HG02981 (cell line): ENCODE measurements at regions not wholly inside any gene's neighbourhood (a gene's known extent, or its start where the extent isn't known, plus 50 kb on each side); places are given as distances from the start of the nearest gene placed in this dataset.
"Not testable (repeated sequence)": the region's sequence is repeated elsewhere in the genome, so short reads cannot be mapped to it uniquely, and the experiment has no call there.

Experiments used
- ATAC-seq: cut with Tn5 transposase; IDR thresholded peaks from one replicate; pipeline ENCODE4 v1.9.1; 2021; ENCODE audit warnings: mild to moderate bottlenecking, moderate library complexity; ENCODE audit not compliant: unreplicated experiment

- not testable (repeated sequence) for ATAC-seq
Measured at GRCh38 chr22:34422948-34423347, 502.7 kb upstream of the LARGE1 start.

GRCh38 chr22:34427436-34427835 lies 507.2 kb upstream of the LARGE1 start:
- no peak for ATAC-seq

GRCh38 chr22:34427841-34428240 lies 507.6 kb upstream of the LARGE1 start:
- ATAC-seq = no peak

- no peak for ATAC-seq
Measured at GRCh38 chr22:34429314-34429713, 509.0 kb upstream of the LARGE1 start.

- ATAC-seq = no peak
Measured at GRCh38 chr22:34430386-34430785, 510.1 kb upstream of the LARGE1 start.

DNA sequence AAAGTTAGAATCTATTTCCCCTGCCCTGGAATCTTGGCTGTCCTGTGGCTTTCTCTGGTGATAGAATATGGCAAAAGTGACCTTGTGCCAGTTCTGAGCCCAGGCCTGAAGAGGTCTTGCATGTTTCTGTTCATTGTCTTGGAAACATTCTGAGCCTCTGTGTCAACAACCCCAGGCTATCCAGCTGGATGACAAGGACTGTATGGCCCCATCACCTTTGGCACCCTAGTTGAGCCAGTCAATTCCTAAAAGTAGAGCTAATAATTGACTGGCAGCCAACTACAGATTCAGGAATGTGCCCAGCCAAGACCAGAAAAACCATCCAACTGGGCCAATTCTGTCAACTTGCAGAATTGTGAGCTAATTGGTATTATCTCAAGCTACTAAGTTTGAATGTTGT lies 514.1 kb upstream of the LARGE1 start:
- no peak for ATAC-seq

DNA sequence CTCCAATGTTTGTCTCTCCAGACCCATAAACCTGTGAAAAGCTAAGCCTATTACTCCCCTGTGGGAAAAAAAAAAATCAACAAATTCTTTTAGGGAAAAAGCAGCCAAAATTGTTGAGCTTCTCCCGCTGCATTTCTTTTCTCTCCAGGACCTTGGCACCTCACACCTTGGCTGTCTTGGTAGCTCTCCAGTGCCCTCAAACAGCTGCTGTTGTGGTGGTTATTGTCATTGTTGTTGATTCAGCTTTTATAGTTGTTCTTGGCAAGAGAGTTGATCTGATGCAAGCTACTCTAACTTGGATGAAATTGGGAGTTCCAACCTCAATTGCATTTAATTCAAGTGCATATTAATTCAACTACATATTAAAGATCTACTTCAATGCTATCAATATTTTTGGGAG lies 516.9 kb upstream of the LARGE1 start:
- no peak for ATAC-seq

GRCh38 chr22:34454598-34454997 lies 534.3 kb upstream of the LARGE1 start:
- no peak for ATAC-seq

GRCh38 chr22:34462795-34463194 lies 542.5 kb upstream of the LARGE1 start:
- ATAC-seq = no peak

GRCh38 chr22:34475886-34476285 lies 555.6 kb upstream of the LARGE1 start:
- ATAC-seq = no peak

GRCh38 chr22:34476762-34477161 lies 556.5 kb upstream of the LARGE1 start:
- ATAC-seq = no peak

DNA sequence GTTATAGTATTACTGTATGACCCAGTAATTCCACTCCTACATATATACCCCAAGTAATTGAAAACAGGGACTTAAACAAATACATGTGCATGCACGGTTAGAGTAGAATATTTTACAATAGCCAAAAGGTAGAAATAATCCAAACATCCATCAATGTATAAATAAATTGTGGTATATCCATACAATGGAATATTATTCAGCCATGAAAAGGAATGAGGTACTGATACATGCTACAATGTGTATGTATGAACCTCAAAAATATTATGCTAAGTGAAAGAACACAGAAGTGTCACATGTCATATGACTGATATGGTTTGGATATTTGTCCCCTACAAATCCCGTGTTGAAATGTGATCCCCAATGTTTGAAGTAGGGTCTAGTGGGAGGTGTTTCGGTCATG lies 560.8 kb upstream of the LARGE1 start:
- no peak for ATAC-seq

- no peak for ATAC-seq
Measured at GRCh38 chr22:34486381-34486780, 566.1 kb upstream of the LARGE1 start.

DNA sequence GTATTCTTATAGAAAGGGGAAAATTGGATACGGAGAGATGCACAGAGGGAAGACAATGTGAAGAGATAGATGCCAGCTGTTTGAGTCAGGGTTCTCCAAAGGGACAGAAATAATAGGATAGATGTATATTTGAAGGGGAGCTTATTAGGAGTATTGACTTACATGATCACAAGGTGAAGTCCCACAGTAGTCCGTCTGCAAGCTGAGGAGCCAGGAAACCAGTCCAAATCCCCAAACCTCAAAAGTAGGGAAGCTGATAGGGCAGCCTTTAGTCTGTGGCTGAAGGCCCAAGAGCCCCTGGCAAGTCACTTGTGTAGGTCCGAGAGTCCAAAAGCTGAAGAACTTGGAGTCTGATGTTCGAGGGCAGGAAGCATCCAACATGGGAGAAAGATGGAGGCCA lies 569.6 kb upstream of the LARGE1 start:
- no peak for ATAC-seq

DNA sequence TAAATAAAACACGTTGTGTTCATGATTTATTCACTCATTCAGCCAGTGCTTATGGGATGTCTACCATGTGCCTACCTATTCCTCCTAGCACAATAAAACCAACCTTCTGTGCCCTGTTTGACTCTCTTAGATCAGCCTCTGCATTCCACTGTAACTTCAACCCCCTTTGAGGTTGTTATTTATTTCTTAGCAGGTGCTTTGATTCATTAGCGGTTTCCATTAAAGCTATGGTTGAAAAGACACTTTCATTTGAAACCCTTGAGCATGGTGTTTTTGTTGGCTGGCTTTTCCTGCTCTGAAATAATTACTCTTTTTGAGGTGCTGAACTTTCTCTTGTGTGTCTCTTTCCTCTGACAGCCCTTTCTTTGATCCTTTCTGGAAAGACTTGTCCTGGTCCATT lies 570.6 kb upstream of the LARGE1 start:
- no peak for ATAC-seq

DNA sequence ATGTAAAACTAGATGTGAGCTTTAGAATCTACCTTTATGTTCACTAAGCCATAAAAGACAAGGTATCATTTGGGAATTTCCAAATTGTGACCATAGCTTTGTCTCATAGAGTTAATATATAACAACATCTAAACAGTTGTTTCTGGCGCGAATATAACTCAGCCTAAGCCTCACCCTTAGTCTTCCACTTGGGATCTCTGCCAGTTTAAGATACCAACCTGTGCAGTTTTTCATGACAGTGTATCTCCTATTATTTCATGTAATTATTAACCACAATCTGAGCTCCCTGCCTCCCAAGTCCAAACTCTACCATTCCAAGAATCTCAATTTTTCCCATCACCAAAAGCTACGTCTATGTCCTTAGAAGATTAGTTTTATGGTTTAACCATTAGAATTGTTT lies 572.5 kb upstream of the ISX start:
- no peak for ATAC-seq

- no peak for ATAC-seq
Measured at GRCh38 chr22:34501366-34501965, 564.5 kb upstream of the ISX start.

DNA sequence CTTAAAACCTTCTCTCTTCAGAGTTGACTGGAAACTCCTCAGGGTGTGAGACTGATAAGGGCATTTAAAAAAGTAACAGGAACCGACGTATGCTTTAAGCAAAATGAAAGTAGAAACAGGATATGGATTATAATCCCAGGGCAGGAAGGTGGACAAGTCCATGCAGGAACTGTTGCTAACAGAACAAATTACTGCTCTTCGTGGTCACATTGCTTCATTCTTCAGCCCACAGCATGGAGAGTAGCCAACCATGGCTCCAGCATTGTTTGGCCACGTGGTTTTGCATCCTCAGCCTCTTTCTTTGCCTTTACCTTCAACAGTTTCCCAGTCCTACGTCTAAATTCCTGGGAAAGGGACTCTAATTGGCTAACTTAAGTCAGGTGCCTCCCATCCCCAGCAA lies 563.1 kb upstream of the ISX start:
- no peak for ATAC-seq

DNA sequence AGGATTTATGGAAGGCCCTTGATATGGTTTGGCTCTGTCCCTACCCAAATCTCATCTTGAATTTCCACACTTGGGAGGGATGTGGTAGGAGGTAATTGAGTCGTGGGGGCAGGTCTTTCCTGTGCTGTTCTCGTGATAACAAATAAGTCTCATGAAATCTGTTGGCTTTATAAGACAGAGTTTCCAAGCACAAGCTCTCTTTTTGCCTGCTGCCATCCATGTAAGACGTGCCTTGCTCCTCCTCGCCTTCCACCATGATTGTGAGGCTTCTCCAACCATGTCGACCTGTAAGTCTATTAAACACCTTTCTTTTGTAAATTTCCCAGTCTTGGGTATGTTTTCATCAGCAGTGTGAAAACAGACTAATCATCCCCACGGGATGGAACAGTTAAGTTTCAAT lies 557.2 kb upstream of the ISX start:
- no peak for ATAC-seq

DNA sequence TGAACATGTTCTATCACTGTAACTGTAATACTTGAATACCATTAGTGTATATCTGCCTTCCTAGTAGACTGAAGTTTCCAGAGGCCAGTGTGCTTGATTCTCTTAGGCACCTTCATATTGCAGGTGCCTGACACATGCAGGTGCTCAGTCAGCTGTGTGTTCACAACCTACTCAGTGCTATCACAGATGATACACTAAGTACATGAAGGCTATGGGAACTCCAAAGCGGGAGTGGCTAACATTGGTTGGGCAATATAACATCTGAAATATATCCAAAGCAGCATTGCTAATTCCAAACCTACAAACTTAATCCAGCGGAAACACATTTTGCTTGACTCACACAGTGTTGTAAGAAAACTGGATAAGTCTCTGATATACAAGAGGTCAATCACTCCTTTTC lies 539.3 kb upstream of the ISX start:
- no peak for ATAC-seq

- no peak for ATAC-seq
Measured at GRCh38 chr22:34534101-34534500, 531.9 kb upstream of the ISX start.

GRCh38 chr22:34567367-34567766 lies 498.6 kb upstream of the ISX start:
- ATAC-seq = no peak

DNA sequence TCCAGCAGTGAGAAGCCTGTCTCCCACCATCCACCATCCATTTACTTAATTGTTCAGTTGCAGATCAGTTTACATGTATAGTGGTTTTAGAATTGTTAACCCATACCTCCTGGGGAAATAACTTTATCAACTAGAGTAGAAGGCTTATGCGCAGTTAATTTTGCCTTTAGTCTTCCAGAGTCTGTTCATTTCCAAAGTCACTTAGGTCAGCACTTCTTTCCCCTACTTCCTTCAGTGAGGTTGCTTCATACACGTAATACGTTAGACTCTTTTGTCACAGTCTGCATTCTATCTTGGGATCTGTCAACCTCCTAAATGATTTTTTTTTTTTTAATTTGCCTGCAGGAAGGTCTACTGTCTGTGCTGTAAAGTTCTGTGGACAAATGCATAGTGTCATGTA lies 495.6 kb upstream of the ISX start:
- ATAC-seq = no peak

DNA sequence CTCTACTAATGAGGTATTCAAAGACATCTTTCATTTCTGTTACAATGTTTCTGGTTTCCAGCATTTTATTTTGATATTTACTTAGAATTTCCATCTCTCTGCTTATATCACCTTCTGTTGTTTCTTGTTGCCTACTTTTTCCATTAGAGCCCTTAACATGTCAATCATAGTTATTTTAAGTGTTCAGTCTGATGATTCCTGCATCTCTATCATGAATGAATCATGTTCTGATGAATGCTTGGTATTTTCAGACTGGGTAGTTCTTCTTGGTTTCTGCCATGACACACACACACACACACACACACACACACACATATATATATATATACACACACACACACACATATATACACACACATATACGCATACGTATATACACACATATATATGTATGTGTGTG lies 486.4 kb upstream of the ISX start:
- no peak for ATAC-seq
